Adrenal gland (tissue), 9 donors: ENCODE measurements at regions not wholly inside any gene's neighbourhood (a gene's known extent, or its start where the extent isn't known, plus 50 kb on each side); places are given as distances from the start of the nearest gene placed in this dataset.

ENCODE experiments used
- DNase-seq, 7 donors: peaks; one replicate each; pipeline ENCODE4 v3.0.0-alpha.2; 2019 to 2020
- H3K27ac ChIP-seq, 5 donors: fragments of 200-600 bp; sonication (generic) in 4 of 5; 1 replicate in 3 of 5; 2 replicates in 2 of 5; pipeline versions ENCODE4 v1.5.1 to v1.8.0; 2016 to 2020; ENCODE audit warnings: mild to moderate bottlenecking in 1 of 5
- H3K27me3 ChIP-seq: fragments of 200-600 bp; 2 replicates; pipeline ENCODE4 v1.8.0; 2021
- H3K36me3 ChIP-seq, 2 donors: fragments of 200-600 bp; replicated peaks in 1 of 2; 1 replicate in 1 of 2; 2 replicates in 1 of 2; pipeline versions ENCODE4 v1.5.1 to v1.8.0; 2018 to 2022
- H3K4me1 ChIP-seq, 2 donors: fragments of 200-600 bp; replicated peaks in 1 of 2; 1 replicate in 1 of 2; 2 replicates in 1 of 2; pipeline versions ENCODE4 v1.5.1 to v1.8.0; 2018 to 2021
- H3K4me3 ChIP-seq, 4 donors: fragments of 200-600 bp; sonication (generic) in 3 of 4; one replicate each; pipeline ENCODE4 v1.5.1; 2016 to 2018
- H3K9me3 ChIP-seq, 3 donors: fragments of 200-600 bp; sonication (generic) in 1 of 3; replicated peaks in 1 of 3; 1 replicate in 2 of 3; 2 replicates in 1 of 3; pipeline versions ENCODE4 v1.5.1 to v1.8.0; 2016 to 2021
- POLR2A ChIP-seq, 2 donors: fragments of 450-650 bp; IDR thresholded peaks; one replicate each; pipeline ENCODE4 v1.6.1; 2017; ENCODE audit warnings: antibody characterized with exemption in 2 of 2, mild to moderate bottlenecking in 2 of 2, moderate library complexity in 1 of 2
- WGBS, 4 donors: extraction: QIAGEN DNeasy Blood & Tissue Kit in 2 of 4; methylation state at CpG; one replicate each; pipeline versions ENCODE4 v1.1.5 to v1.1.7; 2013 to 2017; 5-methylcytosine and 5-hydroxymethylcytosine counted together
- intact Hi-C, 2 donors: fragments of 100-400 bp; cut with DNase I; formaldehyde crosslinking; loops; one replicate each; pipeline versions ENCODE4 v1.14.1 to v1.15.0; 2022 to 2023
- TF ChIP-seq, protein P1 (sequence below), 6 experiments: fragments of 450-650 bp in 4 of 6; fragments of 200-600 bp in 2 of 6; sonication (generic) in 1 of 6; IDR thresholded peaks; 1 replicate in 5 of 6; 2 replicates in 1 of 6; pipeline versions ENCODE4 v1.5.1 to v1.8.0; 2016 to 2021; ENCODE audit warnings: antibody characterized with exemption in 6 of 6, mild to moderate bottlenecking in 2 of 6, moderate library complexity in 1 of 6
- donor health status: healthy with polysubstance abuse.
- donor health status: Bipolar disorder and iron deficiency.
- donor health status: DM: yes; HTN: yes; CAD: no.
- donor health status: DM: no; HTN: no; CAD: no.
- donor health status: DM: no; HTN: no; CAD: no.

DNA sequence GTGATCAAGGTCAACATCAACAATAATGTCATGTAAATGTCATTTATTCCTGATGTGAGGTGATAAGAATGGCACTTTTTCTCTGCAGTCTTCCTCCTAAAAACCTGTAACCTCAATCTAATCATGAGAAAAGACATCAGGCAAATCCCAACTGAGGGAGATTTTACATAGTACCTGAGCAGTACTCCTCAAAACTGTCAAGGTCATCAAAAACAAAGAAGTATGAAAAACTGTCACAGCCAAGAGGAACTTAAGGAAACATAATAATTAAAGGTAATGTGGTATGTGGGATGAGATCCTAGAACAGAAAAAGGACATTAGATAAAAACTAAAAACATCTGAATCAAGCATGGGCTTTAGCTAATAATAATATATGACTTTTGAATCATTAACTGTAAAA, 140.9 kb upstream of the GRM7 start:
- Histone ChIP-seq H3K9me3 (no peaks in the 10 kb centered on the region), H3K27me3 (no peaks in the 10 kb centered on the region), H3K36me3 (no peaks in the 10 kb centered on the region), H3K4me3 (no peak overlapping the region), H3K27ac (no peak overlapping the region), H3K4me1 (no peaks in the 10 kb centered on the region)
- DNase-seq = no peak
- intact Hi-C loops = no loop called here
- TF ChIP-seq, protein P1, sequence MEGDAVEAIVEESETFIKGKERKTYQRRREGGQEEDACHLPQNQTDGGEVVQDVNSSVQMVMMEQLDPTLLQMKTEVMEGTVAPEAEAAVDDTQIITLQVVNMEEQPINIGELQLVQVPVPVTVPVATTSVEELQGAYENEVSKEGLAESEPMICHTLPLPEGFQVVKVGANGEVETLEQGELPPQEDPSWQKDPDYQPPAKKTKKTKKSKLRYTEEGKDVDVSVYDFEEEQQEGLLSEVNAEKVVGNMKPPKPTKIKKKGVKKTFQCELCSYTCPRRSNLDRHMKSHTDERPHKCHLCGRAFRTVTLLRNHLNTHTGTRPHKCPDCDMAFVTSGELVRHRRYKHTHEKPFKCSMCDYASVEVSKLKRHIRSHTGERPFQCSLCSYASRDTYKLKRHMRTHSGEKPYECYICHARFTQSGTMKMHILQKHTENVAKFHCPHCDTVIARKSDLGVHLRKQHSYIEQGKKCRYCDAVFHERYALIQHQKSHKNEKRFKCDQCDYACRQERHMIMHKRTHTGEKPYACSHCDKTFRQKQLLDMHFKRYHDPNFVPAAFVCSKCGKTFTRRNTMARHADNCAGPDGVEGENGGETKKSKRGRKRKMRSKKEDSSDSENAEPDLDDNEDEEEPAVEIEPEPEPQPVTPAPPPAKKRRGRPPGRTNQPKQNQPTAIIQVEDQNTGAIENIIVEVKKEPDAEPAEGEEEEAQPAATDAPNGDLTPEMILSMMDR (IDR thresholded peaks at IDR 0.05) = no peak
- no peak for TF ChIP-seq POLR2A (IDR thresholded peaks at IDR 0.05)

DNA sequence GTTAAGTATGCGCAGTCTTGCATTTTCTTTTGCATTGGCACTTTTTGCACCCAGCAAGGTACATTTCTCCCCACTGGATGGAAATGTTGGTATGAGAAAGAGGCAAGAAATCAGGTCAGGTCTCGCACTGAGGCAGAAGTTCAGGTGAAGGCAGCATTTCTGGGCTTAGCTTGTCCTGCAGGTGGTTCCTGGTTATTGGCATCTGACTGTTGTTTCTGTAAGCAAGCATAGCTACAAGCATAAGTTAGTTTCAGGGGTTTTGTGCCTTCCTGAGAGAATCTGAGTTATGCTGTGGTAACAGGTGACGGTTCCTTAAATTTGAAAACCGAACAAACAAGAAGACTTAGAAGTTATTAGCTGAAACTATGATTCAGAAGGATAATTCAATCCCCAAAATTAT, 139.4 kb upstream of the GRM7 start:
- intact Hi-C loops = no loop called here
- no peaks in the 10 kb centered on the region for H3K4me1 ChIP-seq
- no peaks in the 10 kb centered on the region for H3K27me3 ChIP-seq
- no peaks in the 10 kb centered on the region for H3K9me3 ChIP-seq
- H3K4me3 ChIP-seq = no peak overlapping the region
- no peaks in the 10 kb centered on the region for H3K36me3 ChIP-seq
- DNase-seq = no peak
- 76 to 85% (median 83%) methylated on average over 4 of the region's 4 CpGs for WGBS, 4 donors
- TF ChIP-seq, protein P1 (IDR thresholded peaks at IDR 0.05) = no peak
- TF ChIP-seq POLR2A (IDR thresholded peaks at IDR 0.05) = no peak
- H3K27ac ChIP-seq = no peak overlapping the region

DNA sequence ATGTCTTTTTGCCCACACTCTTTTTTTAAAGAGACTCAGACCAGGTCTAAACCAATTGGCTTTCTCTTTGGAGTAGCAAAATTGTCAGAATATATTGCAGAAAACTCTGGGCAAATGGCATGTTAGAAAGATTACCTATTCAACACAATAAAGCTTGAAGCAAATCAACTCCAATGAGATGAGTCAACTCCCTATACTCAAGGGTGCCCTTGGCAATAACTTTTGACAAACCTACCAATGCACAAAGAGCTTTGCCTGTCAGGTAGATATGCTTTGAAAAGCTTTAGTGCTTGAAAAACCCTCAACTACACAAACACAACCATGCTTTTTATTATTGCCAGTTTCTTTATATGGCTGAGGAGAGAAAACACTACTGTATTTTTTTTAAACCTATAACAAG, 137.7 kb upstream of the GRM7 start:
- H3K4me1 ChIP-seq = no peaks in the 10 kb centered on the region
- intact Hi-C loops = no loop called here
- H3K9me3 ChIP-seq = no peaks in the 10 kb centered on the region
- no peaks in the 10 kb centered on the region for H3K27me3 ChIP-seq
- H3K4me3 ChIP-seq = no peak overlapping the region
- TF ChIP-seq, protein P1 (IDR thresholded peaks at IDR 0.05) = no peak
- no peak for TF ChIP-seq POLR2A (IDR thresholded peaks at IDR 0.05)
- H3K27ac ChIP-seq = no peak overlapping the region
- no peaks in the 10 kb centered on the region for H3K36me3 ChIP-seq
- DNase-seq = no peak

DNA sequence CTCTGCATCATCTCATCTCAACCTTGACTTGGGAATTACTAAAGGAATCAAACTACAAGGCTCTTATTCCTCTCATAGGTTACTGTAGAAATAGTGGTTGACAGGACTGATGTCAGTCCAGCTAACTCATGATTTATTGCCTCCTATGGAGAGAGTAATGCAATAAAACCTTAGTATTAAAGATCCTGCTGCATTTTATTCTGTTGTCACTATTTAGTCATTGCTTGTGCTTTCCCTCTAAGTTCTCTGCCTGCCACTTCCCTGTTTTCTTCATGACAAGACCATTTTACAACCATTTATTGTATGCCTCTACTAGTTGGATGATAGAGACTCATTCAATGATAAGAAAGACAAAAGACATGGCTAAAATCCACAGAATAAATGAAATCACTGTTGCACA, 134.1 kb upstream of the GRM7 start:
- H3K27ac ChIP-seq = no peak overlapping the region
- no peaks in the 10 kb centered on the region for H3K27me3 ChIP-seq
- H3K36me3 ChIP-seq = no peaks in the 10 kb centered on the region
- H3K9me3 ChIP-seq = no peaks in the 10 kb centered on the region
- intact Hi-C loops = no loop called here
- no peak for TF ChIP-seq POLR2A (IDR thresholded peaks at IDR 0.05)
- TF ChIP-seq, protein P1 (IDR thresholded peaks at IDR 0.05) = no peak
- DNase-seq = no peak
- H3K4me3 ChIP-seq = no peak overlapping the region
- no peaks in the 10 kb centered on the region for H3K4me1 ChIP-seq
